ENCODE measurements at regions not wholly inside any gene's neighbourhood (a gene's known extent, or its start where the extent isn't known, plus 50 kb on each side); places are given as distances from the start of the nearest gene placed in this dataset.

- DNase-seq (ENCODE audit: extremely low read depth, low read depth, low spot score) = no peak
These were observed 97.5 kb downstream of the ZNF326 start for GRCh38 chr1:90092441-90092840.
